K562 (cell line): ENCODE measurements at regions not wholly inside any gene's neighbourhood (a gene's known extent, or its start where the extent isn't known, plus 50 kb on each side); places are given as distances from the start of the nearest gene placed in this dataset.

Source experiments
- ATAC-seq: fragments of 200-7000 bp; cut with Tn5 transposase; 3 replicates; pipeline ENCODE4 v1.9.1; 2020; ENCODE audit warnings: moderate library complexity
- BruUV-seq: library from RNA; stranded (reverse); fragments of 400-500 nt; replicated peaks from 2 replicates; lab custom pipeline; 2021; lab: Mats Ljungman, UMichigan
- CTCF ChIA-PET: fragments of 300-600 bp; formaldehyde crosslinking; extraction: SDS; loops from one replicate; lab custom pipeline; 2021; ENCODE audit warnings: low intra/inter-chr PET ratio; lab: Yijun Ruan, JAX
- POLR2A ChIA-PET: fragments of 300-600, 350-650 bp; sonication (Branson Sonifier 250); formaldehyde crosslinking; extraction: SDS; loops from one replicate; lab custom pipeline; 2021; ENCODE audit warnings: antibody characterized with exemption, inconsistent platforms; lab: Yijun Ruan, JAX
- DNase-seq, 4 experiments: peaks; one replicate each; pipeline versions ENCODE4 v3.0.0 to v3.0.0-alpha.2; 2011 to 2018; ENCODE audit warnings: low spot score in 3 of 4, mixed read lengths in 3 of 4; ENCODE audit errors: extremely low read depth in 1 of 4
- FAIRE-seq: peaks from 2 replicates; lab custom pipeline; 2011; peaks lifted over from hg19 to GRCh38; lab: Jason Lieb, UNC
- H2AFZ ChIP-seq: 2 replicates; pipeline ENCODE4 v1.6.0; 2011; ENCODE audit warnings: low read depth, low read length, control low read depth, inconsistent platforms
- H3K27ac ChIP-seq: fragments of 200-600 bp; 3 replicates; pipeline ENCODE4 v1.8.0; 2011; ENCODE audit warnings: low read depth, mild to moderate bottlenecking, control low read depth, inconsistent platforms, low read length, moderate library complexity, mixed read lengths; ENCODE audit errors: extremely low read depth
- H3K27me3 ChIP-seq, 2 experiments: fragments of 300-600 bp in 1 of 2; 2 replicates in 1 of 2; 3 replicates in 1 of 2; pipeline versions ENCODE4 v1.6.0 to v1.8.0; 2011; ENCODE audit warnings: inconsistent platforms in 2 of 2, low read length in 2 of 2, mild to moderate bottlenecking in 1 of 2, mixed read lengths in 1 of 2, moderate library complexity in 1 of 2; ENCODE audit not compliant: control insufficient read depth in 2 of 2, insufficient read depth in 2 of 2
- H3K36me3 ChIP-seq: fragments of 300-600 bp; 3 replicates; pipeline ENCODE4 v1.8.0; 2011; ENCODE audit warnings: mild to moderate bottlenecking, low read length, inconsistent platforms; ENCODE audit not compliant: control insufficient read depth, insufficient read depth
- H3K4me1 ChIP-seq, 2 experiments: fragments of 200-600 bp in 1 of 2; replicated peaks in 1 of 2; 2 replicates in 1 of 2; 3 replicates in 1 of 2; pipeline versions ENCODE4 v1.5.1 to v1.8.0; 2011; ENCODE audit warnings: inconsistent platforms in 2 of 2, low read length in 2 of 2, mild to moderate bottlenecking in 1 of 2, mixed read lengths in 1 of 2, moderate library complexity in 1 of 2; ENCODE audit not compliant: control insufficient read depth in 2 of 2, insufficient read depth in 2 of 2
- H3K4me2 ChIP-seq: 2 replicates; pipeline ENCODE4 v1.6.1; 2011; ENCODE audit warnings: low read length, control low read depth, inconsistent platforms, mixed read lengths; ENCODE audit not compliant: insufficient read depth
- H3K4me3 ChIP-seq: fragments of 200-600 bp; sonication (generic), shearing (Covaris generic); 2 replicates; pipeline ENCODE4 v1.5.1; 2016; ENCODE audit warnings: control low read depth, inconsistent platforms
- H3K79me2 ChIP-seq: fragments of 200-600 bp; 3 replicates; pipeline ENCODE4 v1.8.0; 2011; ENCODE audit warnings: low read length, inconsistent platforms; ENCODE audit not compliant: control insufficient read depth, insufficient read depth
- H3K9ac ChIP-seq, 2 experiments: 2 replicates each; pipeline versions ENCODE4 v1.6.0 to v1.6.1; 2011; ENCODE audit warnings: low read depth in 2 of 2, low read length in 2 of 2, control low read depth in 1 of 2, inconsistent platforms in 1 of 2, mild to moderate bottlenecking in 1 of 2, mixed read lengths in 1 of 2; ENCODE audit not compliant: insufficient read depth in 1 of 2
- H3K9me1 ChIP-seq: one replicate; pipeline ENCODE4 v1.6.0; 2011; ENCODE audit warnings: inconsistent platforms, mild to moderate bottlenecking, low read length, moderate library complexity; ENCODE audit not compliant: control insufficient read depth, insufficient read depth
- H3K9me3 ChIP-seq: replicated peaks from 2 replicates; pipeline ENCODE4 v1.5.1; 2011; ENCODE audit warnings: low read depth, low read length, inconsistent platforms; ENCODE audit not compliant: control insufficient read depth, insufficient read depth
- H4K20me1 ChIP-seq: replicated peaks from 2 replicates; pipeline ENCODE4 v1.6.1; 2011; ENCODE audit warnings: low read length, inconsistent platforms, mixed read lengths; ENCODE audit not compliant: control insufficient read depth, insufficient read depth
- CBFA2T3 ChIP-seq: fragments of 450-650 bp; IDR thresholded peaks from 2 replicates; pipeline ENCODE4 v1.6.1; 2017
- EP300 ChIP-seq: IDR thresholded peaks from 2 replicates; pipeline ENCODE4 v1.6.1; 2012; ENCODE audit warnings: low read length, improper control_type of control experiment
- HNRNPL ChIP-seq: fragments of 200-400 bp; formaldehyde crosslinking; IDR thresholded peaks from 2 replicates; pipeline ENCODE4 v1.6.1; 2017; ENCODE audit warnings: low read depth, mild to moderate bottlenecking, low read length
- JUND ChIP-seq, 2 experiments: IDR thresholded peaks; 2 replicates in 1 of 2; 3 replicates in 1 of 2; pipeline ENCODE4 v1.6.1; 2011; ENCODE audit warnings: borderline replicate concordance in 2 of 2, low read depth in 2 of 2, low read length in 2 of 2, improper control_type of control experiment in 1 of 2, missing biosample characterization in 1 of 2, missing genetic modification characterization in 1 of 2, missing genetic modification reagents in 1 of 2
- KDM1A ChIP-seq, 2 experiments: fragments of 450-650 bp; IDR thresholded peaks; 2 replicates each; pipeline ENCODE4 v1.6.1; 2016; ENCODE audit warnings: mild to moderate bottlenecking in 2 of 2
- TAL1 ChIP-seq: fragments of 450-650 bp; IDR thresholded peaks from 2 replicates; pipeline ENCODE4 v1.6.1; 2016; ENCODE audit warnings: mild to moderate bottlenecking
- TCF3 ChIP-seq: sonication (generic); formaldehyde crosslinking; IDR thresholded peaks from 2 replicates; pipeline ENCODE4 v1.4.0; 2020; ENCODE audit warnings: mild to moderate bottlenecking, missing genetic modification reagents
- U2AF1 ChIP-seq: fragments of 200-400 bp; formaldehyde crosslinking; optimal IDR thresholded peaks from 2 replicates; pipeline ENCODE3; 2017; ENCODE audit warnings: mild to moderate bottlenecking, low read depth, low read length, moderate library complexity
- ZNF124 ChIP-seq: sonication (generic); formaldehyde crosslinking; IDR thresholded peaks from 2 replicates; pipeline ENCODE4 v1.8.1; 2022; ENCODE audit warnings: missing genetic modification reagents
- WGBS: fragments of 100-300 bp; shearing (Covaris generic); methylation state at CpG from one replicate; pipeline ENCODE4 v1.1.6; 2016; ENCODE audit warnings: low coverage, mixed read lengths; ENCODE audit not compliant: insufficient coverage; ENCODE audit errors: missing lambda C conversion rate; 5-methylcytosine and 5-hydroxymethylcytosine counted together
- in situ Hi-C: fragments of 300-500 bp; cut with MboI; formaldehyde crosslinking; loops from 4 replicates; pipeline ENCODE4 v1.15.0; 2018; ENCODE audit warnings: inconsistent platforms, mixed read lengths
- intact Hi-C: fragments of 100-400 bp; cut with micrococcal nuclease; formaldehyde crosslinking; loops from 2 replicates; pipeline ENCODE4 v1.14.2; 2022
- TF ChIP-seq, protein P1 (sequence below): sonication (generic); formaldehyde crosslinking; IDR thresholded peaks from 2 replicates; pipeline ENCODE4 v1.8.1; 2023; ENCODE audit warnings: mild to moderate bottlenecking, missing genetic modification reagents
- TF ChIP-seq, protein P2 (sequence below): fragments of 450-650 bp; IDR thresholded peaks from 2 replicates; pipeline ENCODE4 v1.6.1; 2018; ENCODE audit not compliant: partially characterized antibody
- TF ChIP-seq, protein P3 (sequence below): fragments of 450-650 bp; formaldehyde crosslinking; IDR thresholded peaks from 2 replicates; pipeline ENCODE4 v1.4.0; 2022; ENCODE audit warnings: missing genetic modification characterization

DNA sequence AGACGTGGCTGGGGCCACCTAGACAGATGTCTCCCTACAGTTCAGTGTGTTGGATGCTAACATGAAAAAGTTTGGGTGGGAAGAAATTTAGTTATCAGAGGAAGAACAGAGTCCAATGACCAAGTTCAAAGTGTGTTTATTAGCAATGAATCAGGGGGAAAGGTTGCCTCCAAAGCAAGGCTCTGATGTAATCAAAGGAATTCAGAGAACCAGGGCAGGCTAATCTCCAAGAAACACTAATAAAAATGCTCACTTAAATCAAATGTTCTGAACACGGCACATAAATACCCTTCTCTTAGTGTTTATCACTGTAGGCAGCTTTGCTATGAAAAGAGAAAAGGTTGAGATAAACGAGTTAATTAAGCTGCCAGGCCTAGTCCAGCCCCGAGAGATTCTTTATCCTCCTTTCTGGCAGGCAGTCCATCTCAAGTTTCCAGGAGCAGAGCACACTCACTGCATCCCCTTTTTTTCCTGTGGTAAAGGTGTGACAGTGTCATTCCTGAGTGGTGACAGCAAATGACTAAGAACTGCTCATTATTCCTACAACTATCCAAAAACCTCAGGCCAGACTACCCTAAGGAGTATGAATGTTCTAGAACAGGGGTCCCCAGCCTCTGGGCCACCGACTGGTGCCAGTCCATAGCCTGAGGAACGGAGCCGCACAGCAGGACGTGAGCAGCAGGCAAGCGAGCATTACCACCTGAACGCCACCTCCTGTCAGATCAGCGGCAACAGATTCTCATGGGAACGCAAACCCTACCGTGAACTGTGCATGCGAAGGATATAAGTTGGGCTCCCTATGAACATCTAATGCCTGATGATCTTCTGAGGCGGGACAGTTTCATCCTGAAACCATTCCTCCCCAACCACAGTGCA, 66.9 kb upstream of the FHIP2A start:
- in situ Hi-C loops = no loop called here
- POLR2A ChIA-PET = no interaction called here
- H3K27ac ChIP-seq = no peak overlapping the region

More for the DNA sequence above, 66.9 kb upstream of the FHIP2A start:
- Histone ChIP-seq H3K4me1 (no peaks in the 10 kb centered on the region), H3K9ac (no peak overlapping the region), H3K27me3 (no peaks in the 10 kb centered on the region), H3K9me3 (no peaks in the 10 kb centered on the region), H3K4me3 (no peak overlapping the region), H3K79me2 (no peaks in the 10 kb centered on the region)
- CTCF ChIA-PET = no interaction called here
- DNase-seq = no peak
- no TSS peak for BruUV-seq
- TF ChIP-seq EP300 (no peak), KDM1A (IDR thresholded peaks at IDR 0.05) (0 out of 4 replicates have a peak, but pooled peaks of 1 of the 2 experiments have one; percentile 14), ZNF124 (no peak), U2AF1 (no peak), CBFA2T3 (peak; percentile 50; the same call in 1 of the 2 replicates), JUND (IDR thresholded peaks at IDR 0.05; ENCODE audit: borderline replicate concordance, low read depth, low read length) (no peak), JUND (tag; IDR thresholded peaks at IDR 0.05; ENCODE audit: borderline replicate concordance, low read depth, low read length) (no peak), TCF3 (CRISPR knock-in tag) (peak; percentile 6; the same call in 1 of the 2 replicates), TAL1 (peak; percentile 34; the same call in 1 of the 2 replicates), HNRNPL (no peak)
- TF ChIP-seq, protein P1, sequence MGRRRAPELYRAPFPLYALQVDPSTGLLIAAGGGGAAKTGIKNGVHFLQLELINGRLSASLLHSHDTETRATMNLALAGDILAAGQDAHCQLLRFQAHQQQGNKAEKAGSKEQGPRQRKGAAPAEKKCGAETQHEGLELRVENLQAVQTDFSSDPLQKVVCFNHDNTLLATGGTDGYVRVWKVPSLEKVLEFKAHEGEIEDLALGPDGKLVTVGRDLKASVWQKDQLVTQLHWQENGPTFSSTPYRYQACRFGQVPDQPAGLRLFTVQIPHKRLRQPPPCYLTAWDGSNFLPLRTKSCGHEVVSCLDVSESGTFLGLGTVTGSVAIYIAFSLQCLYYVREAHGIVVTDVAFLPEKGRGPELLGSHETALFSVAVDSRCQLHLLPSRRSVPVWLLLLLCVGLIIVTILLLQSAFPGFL (CRISPR knock-in tag) = no peak
- TF ChIP-seq, protein P2, sequence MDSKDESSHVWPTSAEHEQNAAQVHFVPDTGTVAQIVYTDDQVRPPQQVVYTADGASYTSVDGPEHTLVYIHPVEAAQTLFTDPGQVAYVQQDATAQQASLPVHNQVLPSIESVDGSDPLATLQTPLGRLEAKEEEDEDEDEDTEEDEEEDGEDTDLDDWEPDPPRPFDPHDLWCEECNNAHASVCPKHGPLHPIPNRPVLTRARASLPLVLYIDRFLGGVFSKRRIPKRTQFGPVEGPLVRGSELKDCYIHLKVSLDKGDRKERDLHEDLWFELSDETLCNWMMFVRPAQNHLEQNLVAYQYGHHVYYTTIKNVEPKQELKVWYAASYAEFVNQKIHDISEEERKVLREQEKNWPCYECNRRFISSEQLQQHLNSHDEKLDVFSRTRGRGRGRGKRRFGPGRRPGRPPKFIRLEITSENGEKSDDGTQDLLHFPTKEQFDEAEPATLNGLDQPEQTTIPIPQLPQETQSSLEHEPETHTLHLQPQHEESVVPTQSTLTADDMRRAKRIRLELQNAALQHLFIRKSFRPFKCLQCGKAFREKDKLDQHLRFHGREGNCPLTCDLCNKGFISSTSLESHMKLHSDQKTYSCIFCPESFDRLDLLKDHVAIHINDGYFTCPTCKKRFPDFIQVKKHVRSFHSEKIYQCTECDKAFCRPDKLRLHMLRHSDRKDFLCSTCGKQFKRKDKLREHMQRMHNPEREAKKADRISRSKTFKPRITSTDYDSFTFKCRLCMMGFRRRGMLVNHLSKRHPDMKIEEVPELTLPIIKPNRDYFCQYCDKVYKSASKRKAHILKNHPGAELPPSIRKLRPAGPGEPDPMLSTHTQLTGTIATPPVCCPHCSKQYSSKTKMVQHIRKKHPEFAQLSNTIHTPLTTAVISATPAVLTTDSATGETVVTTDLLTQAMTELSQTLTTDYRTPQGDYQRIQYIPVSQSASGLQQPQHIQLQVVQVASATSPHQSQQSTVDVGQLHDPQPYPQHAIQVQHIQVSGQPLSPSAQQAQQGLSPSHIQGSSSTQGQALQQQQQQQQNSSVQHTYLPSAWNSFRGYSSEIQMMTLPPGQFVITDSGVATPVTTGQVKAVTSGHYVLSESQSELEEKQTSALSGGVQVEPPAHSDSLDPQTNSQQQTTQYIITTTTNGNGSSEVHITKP = no peak
- TF ChIP-seq, protein P3, sequence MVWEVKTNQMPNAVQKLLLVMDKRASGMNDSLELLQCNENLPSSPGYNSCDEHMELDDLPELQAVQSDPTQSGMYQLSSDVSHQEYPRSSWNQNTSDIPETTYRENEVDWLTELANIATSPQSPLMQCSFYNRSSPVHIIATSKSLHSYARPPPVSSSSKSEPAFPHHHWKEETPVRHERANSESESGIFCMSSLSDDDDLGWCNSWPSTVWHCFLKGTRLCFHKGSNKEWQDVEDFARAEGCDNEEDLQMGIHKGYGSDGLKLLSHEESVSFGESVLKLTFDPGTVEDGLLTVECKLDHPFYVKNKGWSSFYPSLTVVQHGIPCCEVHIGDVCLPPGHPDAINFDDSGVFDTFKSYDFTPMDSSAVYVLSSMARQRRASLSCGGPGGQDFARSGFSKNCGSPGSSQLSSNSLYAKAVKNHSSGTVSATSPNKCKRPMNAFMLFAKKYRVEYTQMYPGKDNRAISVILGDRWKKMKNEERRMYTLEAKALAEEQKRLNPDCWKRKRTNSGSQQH (CRISPR knock-in tag) = no peak
- TF ChIP-seq, all 486 proteins: peak for 4
- Histone ChIP-seq H3K36me3 (no peaks in the 10 kb centered on the region), H3K9me1 (no peaks in the 10 kb centered on the region), H3K4me2 (no peak overlapping the region), H2AFZ (no peak overlapping the region), H4K20me1 (no peaks in the 10 kb centered on the region)
- intact Hi-C loops = no loop called here
- no peak for FAIRE-seq
- WGBS = under 1% methylated on average over 13 of the region's 15 CpGs
- no peak; the same call in 2 of the 3 replicates for ATAC-seq
